ENCODE measurements at regions not wholly inside any gene's neighbourhood (a gene's known extent, or its start where the extent isn't known, plus 50 kb on each side); places are given as distances from the start of the nearest gene placed in this dataset.

GRCh38 chr18:56481751-56482150 is 156.6 kb downstream of the TXNL1 start:
- no CpG with 5 or more reads among the region's 1 CpG for WGBS, 2 experiments (ENCODE audit: extremely low coverage in 2 of 2, insufficient read length in 1 of 2)
- Histone ChIP-seq H3K56ac (ENCODE audit: extremely low read depth, insufficient read depth, low read length) (no peak overlapping the region), H2BK5ac (ENCODE audit: low read depth, low read length, poor library complexity, severe bottlenecking) (no peak overlapping the region), H3K4me1 (ENCODE audit: control insufficient read depth, insufficient read depth, low read length) (no peaks in the 10 kb centered on the region), H3K23ac (ENCODE audit: low read depth, low read length) (no peak overlapping the region), H2BK15ac (ENCODE audit: low read depth, low read length) (no peak overlapping the region), H3K18ac (ENCODE audit: low read depth, low read length) (no peak overlapping the region), H2AFZ (replicated peaks; ENCODE audit: low read length, poor library complexity) (no peak overlapping the region), H3K4me3 (ENCODE audit: insufficient read depth, low read depth, low read length) (no peak overlapping the region), H3K36me3 (ENCODE audit: control insufficient read depth, insufficient read depth, low read length) (no peaks in the 10 kb centered on the region), H4K5ac (ENCODE audit: low read depth, low read length) (no peak overlapping the region), H4K91ac (ENCODE audit: insufficient read depth, low read depth, low read length) (no peak overlapping the region), H3K79me1 (ENCODE audit: low read depth in 1 of 2, low read length in 2 of 2) (no peaks in the 10 kb centered on the region), H3K27ac (ENCODE audit: insufficient read depth, low read length) (no peak overlapping the region), H3K9ac (ENCODE audit: low read depth, low read length) (no peak overlapping the region), H3K14ac (replicated peaks; ENCODE audit: low read depth, low read length) (no peak overlapping the region), H4K8ac (ENCODE audit: low read depth in 2 of 2, low read length in 2 of 2) (no peak overlapping the region), H3K4me2 (ENCODE audit: low read depth, low read length) (no peak overlapping the region), H3K4ac (ENCODE audit: low read depth, low read length) (no peak overlapping the region), H3K9me1 (ENCODE audit: insufficient read depth, low read length) (no peaks in the 10 kb centered on the region), H3K9me3 (ENCODE audit: control insufficient read depth, insufficient read depth, low read length) (no peaks in the 10 kb centered on the region), H4K20me1 (ENCODE audit: insufficient read depth, low read length) (no peaks in the 10 kb centered on the region), H3K27me3 (ENCODE audit: control insufficient read depth, insufficient read depth, low read length) (peaks cover 2% of the 10 kb centered on the region; the same call in 1 of the 2 replicates), H2AK9ac (replicated peaks; ENCODE audit: low read depth, low read length, poor library complexity) (no peak overlapping the region), H2BK20ac (ENCODE audit: low read depth, low read length) (no peak overlapping the region), H2AK5ac (ENCODE audit: low read depth, low read length) (no peak overlapping the region), H2BK120ac (ENCODE audit: low read depth, low read length) (no peak overlapping the region)
- ChIA-PET POLR2A (ENCODE audit: unreplicated experiment) (no interaction called here), CTCF (no interaction called here)
- in situ Hi-C loops (cut with MboI; ENCODE audit: low sequenced_read_pairs) (no loop called here), dilution Hi-C loops (cut with HindIII; ENCODE audit: low sequenced_read_pairs, unreplicated experiment) (no loop called here), intact Hi-C loops (cut with micrococcal nuclease) (no loop called here)
- no TSS peak for BruUV-seq (replicated peaks)
- DNase-seq: no peak
- no peak for ATAC-seq (ENCODE audit: low read depth)
- TF ChIP-seq MXI1 (IDR thresholded peaks at IDR 0.05; ENCODE audit: borderline replicate concordance, low read depth, low read length) (no peak), CHD1 (IDR thresholded peaks at IDR 0.05; ENCODE audit: low read depth, low read length) (no peak), RCOR1 (IDR thresholded peaks at IDR 0.05; ENCODE audit: insufficient replicate concordance, low read length) (no peak), POLR2A (IDR thresholded peaks at IDR 0.05; ENCODE audit: low read depth, low read length) (no peak), BHLHE40 (IDR thresholded peaks at IDR 0.05; ENCODE audit: low read depth, low read length) (no peak)
- TF ChIP-seq, protein P1, sequence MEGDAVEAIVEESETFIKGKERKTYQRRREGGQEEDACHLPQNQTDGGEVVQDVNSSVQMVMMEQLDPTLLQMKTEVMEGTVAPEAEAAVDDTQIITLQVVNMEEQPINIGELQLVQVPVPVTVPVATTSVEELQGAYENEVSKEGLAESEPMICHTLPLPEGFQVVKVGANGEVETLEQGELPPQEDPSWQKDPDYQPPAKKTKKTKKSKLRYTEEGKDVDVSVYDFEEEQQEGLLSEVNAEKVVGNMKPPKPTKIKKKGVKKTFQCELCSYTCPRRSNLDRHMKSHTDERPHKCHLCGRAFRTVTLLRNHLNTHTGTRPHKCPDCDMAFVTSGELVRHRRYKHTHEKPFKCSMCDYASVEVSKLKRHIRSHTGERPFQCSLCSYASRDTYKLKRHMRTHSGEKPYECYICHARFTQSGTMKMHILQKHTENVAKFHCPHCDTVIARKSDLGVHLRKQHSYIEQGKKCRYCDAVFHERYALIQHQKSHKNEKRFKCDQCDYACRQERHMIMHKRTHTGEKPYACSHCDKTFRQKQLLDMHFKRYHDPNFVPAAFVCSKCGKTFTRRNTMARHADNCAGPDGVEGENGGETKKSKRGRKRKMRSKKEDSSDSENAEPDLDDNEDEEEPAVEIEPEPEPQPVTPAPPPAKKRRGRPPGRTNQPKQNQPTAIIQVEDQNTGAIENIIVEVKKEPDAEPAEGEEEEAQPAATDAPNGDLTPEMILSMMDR (conservative IDR thresholded peaks at IDR 0.05; ENCODE audit: low read depth, low read length): no peak

All from IMR-90 (cell line).